HL-60 (cell line): ENCODE measurements at regions not wholly inside any gene's neighbourhood (a gene's known extent, or its start where the extent isn't known, plus 50 kb on each side); places are given as distances from the start of the nearest gene placed in this dataset.

Experiments used
- DNase-seq, 2 experiments: peaks; one replicate each; pipeline ENCODE4 v3.0.0-alpha.2; 2010 to 2020; ENCODE audit warnings: low read depth in 1 of 2, low spot score in 1 of 2
- H3K27ac ChIP-seq: fragments of 250-450 bp; sonication (Bioruptor Pico); replicated peaks from 2 replicates; pipeline ENCODE4 v1.5.1; 2020; ENCODE audit warnings: mild to moderate bottlenecking, moderate library complexity
- H3K27me3 ChIP-seq: fragments of 250-450 bp; sonication (Bioruptor Pico); 2 replicates; pipeline ENCODE4 v1.5.1; 2021; ENCODE audit warnings: mild to moderate bottlenecking, moderate library complexity; ENCODE audit not compliant: insufficient read depth, poor library complexity, severe bottlenecking
- H3K4me3 ChIP-seq: replicated peaks from 2 replicates; pipeline ENCODE4 v1.5.1; 2011; ENCODE audit warnings: mild to moderate bottlenecking, control low read depth, low read length; ENCODE audit not compliant: insufficient read depth
- GABPA ChIP-seq: IDR thresholded peaks from 2 replicates; pipeline ENCODE4 v1.6.1; 2012; ENCODE audit warnings: low read depth
- POLR2AphosphoS5 ChIP-seq: IDR thresholded peaks from 2 replicates; pipeline ENCODE4 v1.6.1; 2012; ENCODE audit warnings: low read depth
- SPI1 ChIP-seq: IDR thresholded peaks from 2 replicates; pipeline ENCODE4 v1.6.1; 2012; ENCODE audit warnings: low read depth, mild to moderate bottlenecking, borderline replicate concordance
- TF ChIP-seq, protein P1 (sequence below): IDR thresholded peaks from one replicate; pipeline ENCODE4 v1.5.1; 2011; ENCODE audit warnings: low read length, control low read depth, inconsistent platforms; ENCODE audit not compliant: insufficient read depth
- TF ChIP-seq, protein P2 (sequence below): IDR thresholded peaks from 2 replicates; pipeline ENCODE4 v1.6.1; 2012; ENCODE audit warnings: low read depth; ENCODE audit not compliant: insufficient replicate concordance

DNA sequence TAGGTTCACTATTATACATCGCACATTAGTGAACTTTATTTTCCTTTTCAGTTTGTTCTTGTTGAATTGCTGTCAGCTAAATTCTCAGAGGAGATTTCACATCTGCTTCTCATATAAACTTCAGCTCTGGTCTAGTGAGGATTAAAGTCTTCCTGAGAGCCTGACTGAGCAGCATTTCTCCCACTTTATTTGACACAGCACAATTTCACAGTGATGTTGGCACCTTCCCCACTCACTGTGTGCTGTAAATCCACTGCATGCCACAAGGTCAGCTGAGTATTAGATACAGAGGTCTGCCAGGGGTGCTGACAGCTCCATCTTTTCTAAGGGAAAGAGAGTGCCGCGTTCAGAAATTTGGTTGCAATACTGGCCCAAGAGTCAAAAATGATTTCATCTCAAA lies 567.4 kb downstream of the PRR16 start:
- no peak for DNase-seq
- TF ChIP-seq POLR2AphosphoS5 (no peak), SPI1 (no peak), GABPA (no peak)
- TF ChIP-seq, protein P1, sequence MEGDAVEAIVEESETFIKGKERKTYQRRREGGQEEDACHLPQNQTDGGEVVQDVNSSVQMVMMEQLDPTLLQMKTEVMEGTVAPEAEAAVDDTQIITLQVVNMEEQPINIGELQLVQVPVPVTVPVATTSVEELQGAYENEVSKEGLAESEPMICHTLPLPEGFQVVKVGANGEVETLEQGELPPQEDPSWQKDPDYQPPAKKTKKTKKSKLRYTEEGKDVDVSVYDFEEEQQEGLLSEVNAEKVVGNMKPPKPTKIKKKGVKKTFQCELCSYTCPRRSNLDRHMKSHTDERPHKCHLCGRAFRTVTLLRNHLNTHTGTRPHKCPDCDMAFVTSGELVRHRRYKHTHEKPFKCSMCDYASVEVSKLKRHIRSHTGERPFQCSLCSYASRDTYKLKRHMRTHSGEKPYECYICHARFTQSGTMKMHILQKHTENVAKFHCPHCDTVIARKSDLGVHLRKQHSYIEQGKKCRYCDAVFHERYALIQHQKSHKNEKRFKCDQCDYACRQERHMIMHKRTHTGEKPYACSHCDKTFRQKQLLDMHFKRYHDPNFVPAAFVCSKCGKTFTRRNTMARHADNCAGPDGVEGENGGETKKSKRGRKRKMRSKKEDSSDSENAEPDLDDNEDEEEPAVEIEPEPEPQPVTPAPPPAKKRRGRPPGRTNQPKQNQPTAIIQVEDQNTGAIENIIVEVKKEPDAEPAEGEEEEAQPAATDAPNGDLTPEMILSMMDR = no peak
- TF ChIP-seq, protein P2, sequence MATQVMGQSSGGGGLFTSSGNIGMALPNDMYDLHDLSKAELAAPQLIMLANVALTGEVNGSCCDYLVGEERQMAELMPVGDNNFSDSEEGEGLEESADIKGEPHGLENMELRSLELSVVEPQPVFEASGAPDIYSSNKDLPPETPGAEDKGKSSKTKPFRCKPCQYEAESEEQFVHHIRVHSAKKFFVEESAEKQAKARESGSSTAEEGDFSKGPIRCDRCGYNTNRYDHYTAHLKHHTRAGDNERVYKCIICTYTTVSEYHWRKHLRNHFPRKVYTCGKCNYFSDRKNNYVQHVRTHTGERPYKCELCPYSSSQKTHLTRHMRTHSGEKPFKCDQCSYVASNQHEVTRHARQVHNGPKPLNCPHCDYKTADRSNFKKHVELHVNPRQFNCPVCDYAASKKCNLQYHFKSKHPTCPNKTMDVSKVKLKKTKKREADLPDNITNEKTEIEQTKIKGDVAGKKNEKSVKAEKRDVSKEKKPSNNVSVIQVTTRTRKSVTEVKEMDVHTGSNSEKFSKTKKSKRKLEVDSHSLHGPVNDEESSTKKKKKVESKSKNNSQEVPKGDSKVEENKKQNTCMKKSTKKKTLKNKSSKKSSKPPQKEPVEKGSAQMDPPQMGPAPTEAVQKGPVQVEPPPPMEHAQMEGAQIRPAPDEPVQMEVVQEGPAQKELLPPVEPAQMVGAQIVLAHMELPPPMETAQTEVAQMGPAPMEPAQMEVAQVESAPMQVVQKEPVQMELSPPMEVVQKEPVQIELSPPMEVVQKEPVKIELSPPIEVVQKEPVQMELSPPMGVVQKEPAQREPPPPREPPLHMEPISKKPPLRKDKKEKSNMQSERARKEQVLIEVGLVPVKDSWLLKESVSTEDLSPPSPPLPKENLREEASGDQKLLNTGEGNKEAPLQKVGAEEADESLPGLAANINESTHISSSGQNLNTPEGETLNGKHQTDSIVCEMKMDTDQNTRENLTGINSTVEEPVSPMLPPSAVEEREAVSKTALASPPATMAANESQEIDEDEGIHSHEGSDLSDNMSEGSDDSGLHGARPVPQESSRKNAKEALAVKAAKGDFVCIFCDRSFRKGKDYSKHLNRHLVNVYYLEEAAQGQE = no peak
- no peak overlapping the region for H3K27ac ChIP-seq
- no peaks in the 10 kb centered on the region for H3K27me3 ChIP-seq
- no peak overlapping the region for H3K4me3 ChIP-seq

DNA sequence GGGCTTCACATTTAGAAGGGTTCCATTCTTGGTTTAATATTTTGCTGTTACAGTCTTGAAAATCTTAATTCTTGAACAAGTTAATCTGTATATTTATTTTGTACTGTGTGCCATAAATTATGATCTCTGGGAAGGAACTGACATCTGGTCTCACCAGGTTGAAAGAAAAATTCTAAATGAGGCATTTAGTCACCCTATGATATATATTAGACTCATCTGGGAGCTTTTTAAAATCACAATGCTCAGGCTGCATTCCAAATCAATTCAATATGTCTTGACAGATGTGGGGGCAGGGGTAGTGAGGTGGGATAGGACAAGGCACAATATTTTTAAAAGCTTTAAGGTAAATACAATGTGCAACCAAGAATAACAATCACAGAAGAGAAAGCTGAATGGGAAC lies 569.2 kb downstream of the PRR16 start:
- no peak for DNase-seq
- TF ChIP-seq, protein P1 = no peak
- TF ChIP-seq, protein P2 = no peak
- TF ChIP-seq SPI1 (no peak), GABPA (no peak), POLR2AphosphoS5 (no peak)
- no peak overlapping the region for H3K27ac ChIP-seq
- H3K27me3 ChIP-seq = no peaks in the 10 kb centered on the region
- H3K4me3 ChIP-seq = no peak overlapping the region

DNA sequence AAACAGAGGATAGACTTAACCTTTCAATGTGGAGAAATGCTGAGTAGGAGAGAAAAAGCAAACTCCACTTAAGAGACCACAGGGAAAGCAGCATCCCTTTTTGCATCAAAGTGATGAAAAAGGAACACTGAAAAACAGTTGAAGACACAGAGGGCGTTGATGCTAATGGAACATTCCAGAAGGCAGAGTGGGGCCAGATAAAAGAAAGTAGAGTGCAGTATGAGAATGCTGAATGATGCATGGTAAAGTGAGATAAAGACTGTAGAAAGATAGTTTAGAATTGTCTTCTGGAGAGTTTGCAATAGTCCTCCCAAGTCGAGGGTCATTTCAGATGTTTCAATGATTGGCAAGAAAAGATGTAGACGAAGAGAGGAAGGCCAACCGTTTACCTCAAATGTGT lies 574.3 kb downstream of the PRR16 start:
- no peak overlapping the region for H3K4me3 ChIP-seq
- no peak overlapping the region for H3K27ac ChIP-seq
- H3K27me3 ChIP-seq = no peaks in the 10 kb centered on the region
- TF ChIP-seq, protein P2 = no peak
- TF ChIP-seq POLR2AphosphoS5 (no peak), GABPA (no peak), SPI1 (no peak)
- TF ChIP-seq, protein P1 = no peak
- no peak for DNase-seq
